ENCODE measurements at regions not wholly inside any gene's neighbourhood (a gene's known extent, or its start where the extent isn't known, plus 50 kb on each side); places are given as distances from the start of the nearest gene placed in this dataset.
"Not testable (repeated sequence)": the region's sequence is repeated elsewhere in the genome, so short reads cannot be mapped to it uniquely, and the experiment has no call there.

DNA sequence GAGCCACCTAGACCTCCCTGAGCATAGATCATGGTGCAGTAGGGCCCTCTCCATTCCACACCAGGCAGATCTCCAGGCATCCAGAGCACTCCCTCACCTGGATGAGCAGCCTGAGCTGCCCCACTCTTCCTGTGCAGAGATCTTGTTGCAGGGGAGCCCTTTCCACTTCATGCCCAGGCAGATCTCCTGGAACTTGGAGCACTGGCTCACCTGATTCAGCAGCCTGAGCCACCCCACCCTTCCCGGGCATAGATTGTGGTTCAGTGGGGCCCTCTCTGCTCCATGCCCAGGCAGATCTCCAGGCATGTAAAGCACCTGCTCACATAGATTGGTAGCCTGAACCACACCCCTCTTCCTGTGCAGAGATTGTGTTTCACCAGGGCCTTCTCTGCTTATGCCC lies 78.0 kb downstream of the SEC16B start:
- DNase-seq: no peak

DNA sequence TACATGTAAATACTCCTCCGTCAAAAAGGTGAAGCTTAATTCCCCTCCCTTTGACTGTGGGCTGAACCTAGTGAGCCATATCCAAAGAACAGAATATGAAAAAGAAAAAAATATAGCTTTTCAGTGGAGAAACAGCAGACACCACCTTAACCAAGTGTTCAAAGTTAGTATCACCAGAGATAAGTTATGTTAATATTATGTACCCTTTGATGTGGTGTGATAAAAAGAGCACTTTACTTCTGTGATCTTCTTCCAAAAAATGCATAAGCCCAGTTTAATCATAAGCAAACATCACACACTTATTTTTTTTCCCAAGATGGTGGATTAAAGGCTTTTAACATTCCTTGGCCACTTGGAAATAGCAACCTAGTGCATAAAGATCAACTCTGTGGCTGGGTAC lies 79.4 kb downstream of the SEC16B start:
- no peak for DNase-seq

DNA sequence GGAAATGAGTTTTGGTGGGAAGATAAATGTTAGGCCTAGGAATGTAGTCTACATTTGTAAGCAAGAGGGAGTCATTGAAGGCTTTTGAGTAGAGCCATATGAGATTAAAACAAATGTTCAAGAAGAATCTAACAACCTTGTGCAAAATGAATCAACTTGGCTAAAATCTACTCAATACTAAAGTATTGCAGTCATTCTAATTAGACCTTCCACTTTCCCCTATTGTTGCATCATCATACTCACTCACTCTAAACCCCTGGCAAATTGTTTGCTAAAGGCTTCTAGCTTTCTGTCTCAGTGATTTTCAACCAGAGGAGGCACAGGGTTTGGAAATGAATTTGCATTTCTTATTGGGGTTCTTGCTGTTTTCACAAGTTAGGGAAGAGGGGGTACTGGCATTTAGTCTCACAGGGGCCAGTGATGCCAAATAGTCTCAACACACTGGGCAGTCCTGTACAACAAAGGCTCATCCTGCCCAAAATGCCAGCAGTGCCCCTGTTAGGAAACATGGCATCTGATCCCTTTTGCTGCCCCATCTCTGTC lies 85.3 kb downstream of the SEC16B start:
- no peak for DNase-seq

DNA sequence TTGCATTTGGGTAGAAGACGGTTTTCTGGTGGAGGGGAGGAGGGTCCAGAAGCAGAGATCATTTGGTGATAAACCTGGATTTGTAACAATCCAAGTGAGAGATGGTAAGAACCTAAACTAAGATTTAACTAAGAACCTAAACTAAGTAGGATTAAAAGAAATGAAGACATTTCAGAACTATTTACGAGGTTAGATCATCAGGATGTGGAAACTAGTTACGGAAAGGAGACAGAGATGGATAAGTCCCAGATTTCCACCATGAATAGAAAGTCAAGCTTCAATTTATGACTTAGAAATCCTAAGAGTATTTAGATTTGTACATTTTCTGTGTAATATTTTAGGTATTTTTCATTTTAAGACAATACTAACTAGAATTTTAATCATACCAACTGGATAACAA lies 86.3 kb downstream of the SEC16B start:
- DNase-seq: no peak

DNA sequence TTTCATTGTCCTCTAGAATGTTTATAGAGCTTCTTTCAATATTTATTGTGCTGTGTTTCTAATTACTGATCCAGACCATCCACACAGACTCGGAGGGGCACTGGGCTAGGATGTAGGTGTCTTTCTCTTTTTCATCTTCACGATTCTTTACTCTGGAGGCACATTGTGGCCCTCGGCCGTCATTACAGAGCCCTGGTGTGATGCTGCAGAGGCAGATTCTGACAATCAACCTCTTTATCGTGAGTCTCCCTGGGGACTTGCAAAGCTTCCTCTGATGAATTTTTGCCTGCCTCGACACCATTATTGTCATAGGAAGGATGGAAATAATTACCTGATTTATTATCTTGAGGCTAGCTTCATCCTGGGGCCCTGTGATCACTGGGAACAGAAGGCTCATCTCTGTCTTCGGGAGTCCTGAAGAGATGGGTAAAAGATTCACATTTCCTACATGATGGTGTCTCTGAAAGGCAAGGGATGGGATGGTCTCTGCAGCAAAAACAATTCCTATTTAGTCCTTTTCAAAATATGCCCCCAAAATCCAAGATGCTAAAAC lies 89.4 kb downstream of the SEC16B start:
- DNase-seq: no peak

DNA sequence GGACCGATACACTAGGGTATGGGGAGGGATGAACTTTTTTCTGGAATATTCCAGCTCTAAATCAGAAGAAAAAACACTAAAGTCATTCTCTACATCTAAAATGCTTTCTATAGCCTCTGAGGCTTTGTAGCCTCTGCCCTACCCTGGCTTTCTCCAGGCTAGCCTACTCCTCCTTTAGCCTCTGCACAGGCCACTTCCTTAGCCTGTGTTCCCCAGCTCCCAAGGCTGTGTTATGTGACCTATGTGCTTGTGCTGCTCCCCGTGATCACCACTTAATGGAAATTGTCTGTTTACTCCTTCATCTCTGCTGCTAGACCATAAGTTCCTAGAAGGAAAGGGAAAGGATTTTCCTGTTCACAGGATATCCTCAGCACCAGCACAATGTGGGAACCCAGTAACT lies 92.8 kb downstream of the SEC16B start:
- no peak for DNase-seq

DNA sequence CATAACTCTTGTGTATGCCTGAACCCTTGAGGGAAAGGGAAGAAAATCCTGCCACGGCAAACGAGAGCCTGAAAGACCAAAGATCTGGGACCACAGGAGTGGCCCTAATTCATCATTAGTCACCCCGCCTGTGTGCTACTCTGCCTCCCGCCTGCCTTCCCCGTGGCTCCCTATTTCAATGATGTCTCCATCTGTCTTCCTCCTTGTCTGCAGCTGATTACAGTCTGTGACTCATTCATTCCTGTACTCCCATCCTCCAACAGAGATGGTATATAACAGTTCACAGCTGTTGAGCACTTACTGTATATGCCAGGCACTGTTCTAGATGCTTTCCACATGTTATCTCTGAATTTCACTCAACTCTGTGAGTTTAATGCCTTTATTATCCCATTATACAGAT lies 96.6 kb downstream of the SEC16B start:
- no peak for DNase-seq

DNA sequence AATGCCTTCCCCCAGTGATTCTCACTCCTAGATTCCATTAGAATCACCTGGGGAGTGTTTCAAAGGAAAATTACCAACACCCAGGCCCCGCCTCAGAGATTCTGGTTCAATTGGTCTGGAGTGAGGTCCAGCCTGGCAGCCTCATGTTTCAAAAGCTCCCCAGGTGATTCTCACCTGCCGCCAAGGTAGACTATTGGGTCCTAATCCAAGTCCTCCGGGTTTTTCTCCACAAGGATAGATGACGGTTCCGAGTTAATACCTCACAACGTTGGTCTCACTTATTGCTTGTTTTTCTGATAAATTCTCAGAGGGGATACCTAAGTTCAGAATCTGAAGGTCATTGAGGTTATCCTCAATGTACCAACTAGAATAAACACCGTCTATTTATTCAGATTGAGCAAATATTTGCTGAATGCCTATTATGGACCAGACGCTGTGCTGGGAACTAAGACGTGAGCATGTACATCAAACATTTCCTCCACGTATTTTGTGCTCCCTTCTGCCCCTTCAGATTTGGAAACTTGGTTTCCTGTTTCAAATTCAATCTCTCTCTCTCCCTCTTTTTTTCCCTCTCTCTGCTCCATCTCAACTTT lies 97.5 kb downstream of the SEC16B start:
- DNase-seq: no peak

DNA sequence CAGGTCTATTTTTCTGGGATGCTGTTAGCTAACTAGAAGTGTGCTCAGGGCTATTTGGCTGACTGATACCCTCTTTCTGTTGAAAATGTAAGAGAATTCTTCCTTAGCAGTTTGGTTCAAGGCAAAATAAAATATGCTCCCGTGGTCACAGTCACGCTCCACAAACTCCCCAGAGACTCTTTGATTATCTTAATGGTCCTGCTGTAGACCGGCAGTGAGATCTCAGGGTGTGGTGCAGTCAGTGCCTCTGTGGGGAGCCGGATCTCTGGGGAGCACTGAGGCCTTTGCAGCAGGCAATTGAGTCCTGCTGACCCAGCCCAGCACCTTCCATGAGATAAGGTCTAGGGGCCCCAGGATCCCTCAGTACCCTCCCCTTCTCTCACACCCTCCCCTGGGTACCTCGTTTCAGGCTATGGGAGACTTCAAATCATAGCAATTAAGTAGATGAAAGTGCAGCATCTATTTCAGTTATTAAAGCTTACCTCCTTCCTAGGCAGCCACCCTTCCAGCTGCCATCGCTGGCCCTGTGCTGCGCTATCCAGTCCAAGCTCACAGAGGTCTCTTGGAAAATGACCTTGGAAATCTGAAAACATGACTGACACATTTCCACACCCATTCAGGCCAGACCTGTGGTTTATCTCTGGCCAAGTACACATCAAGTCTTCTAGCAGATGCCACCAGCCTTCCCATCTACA lies 98.1 kb downstream of the SEC16B start:
- no peak for DNase-seq

DNA sequence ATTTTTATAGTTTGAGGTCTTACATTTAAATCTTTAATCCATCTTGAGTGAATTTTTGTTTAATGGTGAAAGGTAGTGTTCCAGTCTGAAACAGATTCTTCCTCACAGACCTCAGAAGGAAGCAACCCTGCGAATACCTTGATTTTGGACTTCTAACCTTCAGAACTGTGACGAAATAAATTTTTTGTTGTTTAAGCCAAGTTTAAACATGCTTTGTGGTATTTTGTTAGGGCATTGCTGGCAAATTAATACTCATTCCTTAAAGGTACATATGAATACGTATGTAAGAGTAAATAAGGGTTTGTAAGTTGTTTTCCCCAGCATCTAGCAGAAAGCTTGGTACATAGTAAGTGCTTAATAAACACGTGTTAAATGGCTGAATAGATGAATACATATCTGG lies 100.3 kb downstream of the SEC16B start:
- no peak for DNase-seq

DNA sequence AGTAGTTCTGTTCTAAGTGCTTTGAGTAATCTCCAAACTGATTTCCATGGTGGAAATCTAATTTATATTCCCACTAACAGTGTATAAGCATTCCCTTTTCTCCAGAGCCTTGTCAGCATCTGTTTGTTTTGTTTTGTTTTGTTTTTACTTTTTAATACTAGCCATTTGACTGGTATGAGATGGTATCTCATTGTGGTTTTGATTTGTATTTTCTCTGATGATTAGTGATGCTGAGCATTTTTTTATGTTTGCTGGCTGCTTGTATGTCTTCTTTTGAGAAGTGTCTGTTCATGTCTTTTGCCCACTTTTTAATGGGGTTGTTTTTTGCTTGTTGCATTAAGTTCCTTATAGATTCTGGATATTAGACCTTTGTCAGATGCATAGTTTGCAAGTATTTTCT lies 100.8 kb downstream of the SEC16B start:
- DNase-seq: not testable (repeated sequence)

DNA sequence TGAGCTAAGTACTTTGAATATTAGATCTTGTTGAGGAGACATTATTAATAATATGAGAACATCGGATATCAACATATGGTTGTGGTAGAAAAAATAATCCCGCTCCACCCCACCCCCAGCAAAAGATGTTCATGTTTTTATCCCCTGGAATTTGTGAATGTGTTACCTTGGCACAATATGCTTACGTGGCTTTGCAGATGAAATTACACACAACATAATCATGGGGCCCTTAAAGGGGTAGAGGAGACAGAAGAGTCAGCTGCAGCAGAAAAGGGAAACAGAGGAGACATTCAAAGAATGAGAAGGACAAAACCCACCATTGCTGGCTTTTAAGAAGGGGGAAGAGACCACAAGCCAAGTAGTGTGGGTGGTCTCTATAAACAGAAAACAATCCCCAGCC lies 104.1 kb downstream of the SEC16B start:
- no peak for DNase-seq

DNA sequence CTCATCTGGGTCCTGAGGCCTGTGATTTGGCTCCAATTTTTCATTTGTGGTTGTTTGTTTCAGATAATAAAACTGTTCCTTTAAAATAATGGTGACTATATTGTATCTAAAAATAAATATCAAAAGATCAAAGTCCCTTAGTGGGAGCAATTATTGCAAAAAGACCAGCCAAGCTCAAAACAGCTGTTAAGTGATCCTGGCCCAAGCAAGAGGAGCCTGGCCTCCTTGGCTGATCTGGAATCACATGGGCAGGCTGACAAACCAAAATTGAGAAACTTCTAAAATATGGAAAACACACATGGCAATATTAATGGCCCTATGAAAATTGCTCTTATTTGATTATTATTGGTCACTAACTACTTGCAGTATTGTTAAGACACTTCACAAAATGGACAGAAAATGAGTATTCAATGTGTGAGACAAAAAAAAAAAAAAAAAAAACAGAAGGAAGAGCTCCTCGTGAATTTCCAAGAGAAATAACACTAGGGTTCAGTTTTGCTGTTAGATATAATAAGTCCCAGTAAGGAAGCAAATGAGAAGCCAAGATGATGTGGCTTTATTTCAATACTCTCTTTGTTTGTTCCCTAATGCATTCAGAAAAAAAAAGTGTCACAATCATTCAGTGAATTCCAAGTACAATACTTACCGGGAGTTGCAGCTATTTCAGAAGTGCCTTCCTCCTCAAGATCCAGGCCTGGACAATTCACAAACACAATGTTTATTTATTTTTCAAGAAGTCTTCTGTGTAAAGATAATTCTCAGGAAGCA lies 105.1 kb downstream of the SEC16B start:
- no peak for DNase-seq

DNA sequence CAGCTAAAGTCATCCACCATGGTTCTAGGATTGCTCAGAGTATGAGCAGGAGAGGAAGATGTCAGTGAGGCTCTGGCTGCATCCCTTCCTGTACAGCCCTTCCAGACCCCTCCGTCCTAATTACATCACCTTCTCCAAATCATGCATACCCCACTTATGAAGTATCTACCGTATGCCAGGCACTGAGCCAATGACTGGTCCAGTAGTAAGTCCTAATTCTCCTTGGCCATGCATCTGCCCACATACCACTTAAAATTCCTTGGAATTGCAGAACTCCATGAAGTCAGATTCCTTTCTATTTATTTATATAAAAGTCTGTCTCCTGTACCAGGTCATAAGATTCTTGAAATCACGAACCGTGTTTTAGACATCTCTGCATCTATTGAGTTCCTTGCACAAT lies 106.1 kb downstream of the SEC16B start:
- DNase-seq: no peak

DNA sequence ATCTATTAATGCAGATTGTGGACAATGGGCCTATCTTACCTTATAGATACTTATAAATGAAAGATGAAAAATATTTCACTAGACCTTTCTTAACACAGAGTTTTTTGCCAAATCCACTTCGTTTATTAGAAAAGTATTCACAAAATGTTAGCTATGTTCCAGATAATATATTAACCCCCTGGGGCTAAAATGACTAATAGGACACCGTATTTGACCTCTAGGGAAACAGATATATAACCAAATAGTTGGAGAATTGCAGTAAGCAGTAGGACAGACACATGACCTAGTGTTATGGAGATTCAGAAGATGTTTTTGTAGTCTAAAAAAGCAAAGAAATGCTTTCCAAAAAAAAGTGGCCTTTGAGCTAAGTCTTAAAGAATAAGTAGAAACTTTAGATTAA lies 106.9 kb downstream of the SEC16B start:
- DNase-seq: no peak

DNA sequence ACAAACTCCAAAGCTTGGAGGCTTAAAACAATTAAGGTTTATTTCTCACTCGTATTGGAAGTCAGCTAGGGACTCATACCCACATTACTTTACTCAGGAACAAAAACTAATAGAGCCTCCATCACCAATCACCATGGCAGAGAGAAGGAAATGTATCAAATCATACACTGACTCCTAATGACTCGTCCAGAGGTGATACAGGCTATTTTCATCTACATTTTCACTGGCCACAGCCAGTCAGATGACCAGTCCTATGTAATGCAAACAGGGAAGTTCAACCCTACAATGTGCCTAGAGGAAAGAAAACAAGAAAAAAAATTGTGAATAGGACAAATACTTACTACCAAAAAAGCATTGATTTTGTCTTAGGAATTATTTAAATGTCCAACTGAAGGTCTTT lies 110.3 kb downstream of the SEC16B start:
- no peak for DNase-seq

DNA sequence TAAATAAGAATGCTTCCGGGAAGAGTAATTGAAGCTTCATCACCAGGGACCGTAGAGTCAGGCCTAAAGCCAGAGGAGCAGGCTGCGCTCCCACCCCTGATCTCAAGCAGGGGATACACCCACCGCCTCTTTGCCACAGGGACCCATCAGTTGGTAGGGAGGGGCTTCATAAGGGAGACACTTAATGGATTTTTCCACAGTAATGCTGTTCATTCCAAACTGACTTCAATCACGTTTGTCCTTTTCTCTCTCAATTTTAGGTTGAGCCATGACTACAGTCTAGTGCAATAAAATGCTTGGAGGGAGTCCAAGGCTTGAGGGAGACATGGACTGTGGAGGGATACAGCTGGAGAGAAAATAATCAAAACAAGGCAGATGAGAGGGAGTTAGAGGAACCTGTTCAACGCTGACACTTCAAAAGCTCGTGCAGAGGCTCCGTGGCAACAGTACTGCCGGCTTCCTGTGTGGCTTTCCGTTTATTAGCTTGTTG lies 111.5 kb downstream of the SEC16B start:
- DNase-seq: no peak

DNA sequence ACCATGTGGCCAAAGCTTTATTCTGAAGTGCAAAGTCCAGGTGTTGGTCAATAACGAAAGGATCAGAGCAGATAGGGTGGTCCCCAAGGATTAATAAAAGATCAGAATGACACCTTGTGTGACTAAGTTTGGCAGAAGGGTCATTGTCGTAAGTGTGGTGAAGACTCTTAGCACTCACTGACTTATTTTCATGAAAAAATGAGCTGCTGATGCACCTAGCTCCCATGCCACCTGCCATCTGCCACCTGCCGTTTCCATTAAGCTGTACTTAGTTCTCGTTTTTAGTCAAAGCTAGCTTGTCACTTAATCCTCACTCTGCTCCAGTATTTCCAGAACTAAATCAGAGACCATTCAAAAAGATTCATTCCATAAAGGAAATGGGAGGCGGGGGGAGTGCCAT lies 112.6 kb downstream of the SEC16B start:
- no peak for DNase-seq

DNA sequence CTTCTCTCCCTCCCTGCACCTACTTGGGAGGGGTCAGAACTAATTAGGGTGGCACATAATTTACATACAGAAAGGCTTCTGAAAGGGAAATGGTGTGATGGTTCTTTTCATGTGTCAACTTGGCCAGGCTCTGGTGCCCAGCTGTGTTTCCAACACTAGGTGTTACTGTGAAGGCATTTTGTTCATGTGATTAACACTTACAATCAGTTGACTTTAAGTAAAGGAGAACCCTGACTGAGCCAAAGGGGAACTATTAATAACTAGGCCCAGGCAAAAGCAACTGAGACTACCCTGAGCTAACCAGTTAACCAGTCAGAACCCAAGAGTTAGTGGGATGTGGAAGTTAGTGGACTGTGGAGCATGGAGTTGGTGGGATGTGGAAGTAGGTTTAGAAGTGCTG lies 114.9 kb downstream of the SEC16B start:
- no peak for DNase-seq

DNA sequence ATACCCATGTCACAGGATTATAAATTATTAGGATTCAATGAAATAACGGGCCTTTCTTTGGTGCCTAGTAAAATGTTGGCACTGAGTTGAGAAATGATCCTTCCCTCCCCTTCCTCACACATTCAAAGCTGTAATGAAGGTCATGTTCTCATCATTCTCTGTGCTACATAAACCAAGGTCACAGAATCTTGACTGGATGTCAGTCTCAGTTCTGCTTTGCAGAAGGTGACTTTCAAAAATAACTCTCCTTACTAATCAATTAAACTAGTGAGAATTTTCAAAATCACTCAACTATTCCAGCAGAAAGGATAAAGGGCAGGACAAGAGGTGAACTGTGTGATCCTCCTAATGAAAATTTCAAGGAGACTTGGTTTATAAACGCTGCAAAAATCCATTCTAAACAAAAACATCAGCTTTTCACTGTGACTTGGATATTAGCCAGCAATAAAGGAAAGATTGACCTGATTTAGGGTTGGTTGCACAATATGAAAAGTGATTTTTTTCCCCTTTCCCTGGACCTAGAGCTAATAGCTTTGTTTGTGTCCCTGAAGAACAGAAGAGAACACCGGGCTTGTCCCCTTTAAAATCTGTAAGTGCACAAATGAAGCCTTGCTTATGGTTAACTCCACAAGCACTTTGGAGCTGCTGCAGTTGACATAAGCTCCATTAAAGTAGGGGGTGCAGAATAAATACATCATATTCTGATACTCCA lies 120.1 kb downstream of the SEC16B start:
- DNase-seq: no peak

DNA sequence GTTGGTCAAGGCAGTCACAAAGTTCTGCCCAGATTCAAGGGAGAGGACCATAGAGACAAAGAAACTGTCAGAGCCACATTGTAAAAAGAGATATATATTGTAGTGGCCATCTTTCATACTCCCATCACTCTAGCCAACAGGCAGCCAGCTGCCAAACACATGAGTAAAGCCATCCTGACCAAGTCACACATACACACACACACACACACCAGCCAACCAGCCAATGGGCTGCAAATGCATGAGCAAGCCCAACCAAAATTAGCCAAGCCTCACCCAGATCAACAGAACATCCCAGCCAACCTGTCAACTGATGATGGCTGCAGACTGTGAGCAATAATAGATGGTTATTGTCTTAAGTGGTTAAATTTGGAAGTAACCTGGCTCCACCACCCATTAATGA lies 120.7 kb downstream of the SEC16B start:
- no peak for DNase-seq

DNA sequence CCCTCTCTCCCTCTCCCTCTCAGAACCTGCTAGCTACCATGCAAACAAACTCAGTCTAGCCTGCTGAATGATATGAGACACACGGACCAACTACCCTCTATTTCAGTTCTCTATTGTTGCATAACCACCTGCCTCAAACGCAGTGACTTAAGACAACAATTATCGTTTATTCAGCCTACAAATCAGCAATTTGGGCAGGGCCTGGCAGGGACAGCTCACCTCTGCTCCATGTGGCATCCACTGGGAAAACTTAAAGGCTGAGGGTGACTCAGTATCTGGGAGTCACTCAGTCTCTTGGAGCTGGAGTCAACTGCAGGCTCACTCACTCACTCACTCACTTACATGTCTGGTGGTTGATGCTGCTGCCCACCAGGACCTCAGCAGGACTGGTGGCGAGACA lies 121.3 kb downstream of the SEC16B start:
- DNase-seq: no peak

DNA sequence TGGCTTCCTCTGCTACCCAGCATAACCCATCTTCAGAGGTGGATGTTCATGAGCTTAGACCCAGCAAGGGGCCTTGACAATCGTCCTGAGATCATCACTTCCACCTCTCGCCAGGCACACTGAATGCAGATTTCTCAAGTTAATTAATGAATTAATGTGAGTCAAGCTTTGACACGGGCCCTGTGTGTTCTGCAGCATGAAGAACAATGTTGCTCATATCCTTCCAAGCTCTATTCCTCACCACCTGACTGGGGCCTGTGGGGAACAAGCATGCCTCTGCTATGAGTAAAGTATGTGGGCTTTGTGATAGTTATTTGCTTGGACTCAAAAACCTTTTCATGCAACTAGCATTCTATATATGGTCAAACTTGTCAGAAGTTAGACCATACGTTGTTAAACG lies 122.0 kb downstream of the SEC16B start:
- DNase-seq: no peak
